ENCODE measurements at regions not wholly inside any gene's neighbourhood (a gene's known extent, or its start where the extent isn't known, plus 50 kb on each side); places are given as distances from the start of the nearest gene placed in this dataset.

DNA sequence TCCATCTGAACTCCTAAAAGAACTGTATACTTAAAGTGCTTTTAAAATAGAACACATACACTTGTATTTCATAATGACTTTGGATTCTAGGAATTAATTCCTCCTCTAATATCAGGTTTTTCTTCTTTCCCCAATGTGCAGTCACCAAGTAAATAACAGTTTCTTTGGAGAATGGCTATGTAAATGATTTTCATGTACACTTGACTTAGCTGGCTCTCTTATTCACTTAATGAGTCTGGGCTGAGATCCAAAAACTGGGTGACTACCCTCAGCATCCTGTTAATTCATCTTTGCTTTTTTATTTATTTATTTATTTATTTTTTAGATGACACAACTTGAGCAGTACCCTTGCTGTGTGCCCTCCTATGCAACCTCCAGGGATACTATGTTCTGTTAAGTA lies 1003.7 kb downstream of the SLITRK1 start:
- TF ChIP-seq, protein P1, sequence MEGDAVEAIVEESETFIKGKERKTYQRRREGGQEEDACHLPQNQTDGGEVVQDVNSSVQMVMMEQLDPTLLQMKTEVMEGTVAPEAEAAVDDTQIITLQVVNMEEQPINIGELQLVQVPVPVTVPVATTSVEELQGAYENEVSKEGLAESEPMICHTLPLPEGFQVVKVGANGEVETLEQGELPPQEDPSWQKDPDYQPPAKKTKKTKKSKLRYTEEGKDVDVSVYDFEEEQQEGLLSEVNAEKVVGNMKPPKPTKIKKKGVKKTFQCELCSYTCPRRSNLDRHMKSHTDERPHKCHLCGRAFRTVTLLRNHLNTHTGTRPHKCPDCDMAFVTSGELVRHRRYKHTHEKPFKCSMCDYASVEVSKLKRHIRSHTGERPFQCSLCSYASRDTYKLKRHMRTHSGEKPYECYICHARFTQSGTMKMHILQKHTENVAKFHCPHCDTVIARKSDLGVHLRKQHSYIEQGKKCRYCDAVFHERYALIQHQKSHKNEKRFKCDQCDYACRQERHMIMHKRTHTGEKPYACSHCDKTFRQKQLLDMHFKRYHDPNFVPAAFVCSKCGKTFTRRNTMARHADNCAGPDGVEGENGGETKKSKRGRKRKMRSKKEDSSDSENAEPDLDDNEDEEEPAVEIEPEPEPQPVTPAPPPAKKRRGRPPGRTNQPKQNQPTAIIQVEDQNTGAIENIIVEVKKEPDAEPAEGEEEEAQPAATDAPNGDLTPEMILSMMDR (IDR thresholded peaks at IDR 0.05; ENCODE audit: extremely low read depth in 1 of 2, insufficient read depth in 1 of 2, low read depth in 1 of 2, low read length in 2 of 2): no peak
- no peak for TF ChIP-seq POLR2A (IDR thresholded peaks at IDR 0.05; ENCODE audit: low read depth, low read length)

Data from endothelial cell of umbilical vein (primary cell).